ENCODE measurements at regions not wholly inside any gene's neighbourhood (a gene's known extent, or its start where the extent isn't known, plus 50 kb on each side); places are given as distances from the start of the nearest gene placed in this dataset.

DNA sequence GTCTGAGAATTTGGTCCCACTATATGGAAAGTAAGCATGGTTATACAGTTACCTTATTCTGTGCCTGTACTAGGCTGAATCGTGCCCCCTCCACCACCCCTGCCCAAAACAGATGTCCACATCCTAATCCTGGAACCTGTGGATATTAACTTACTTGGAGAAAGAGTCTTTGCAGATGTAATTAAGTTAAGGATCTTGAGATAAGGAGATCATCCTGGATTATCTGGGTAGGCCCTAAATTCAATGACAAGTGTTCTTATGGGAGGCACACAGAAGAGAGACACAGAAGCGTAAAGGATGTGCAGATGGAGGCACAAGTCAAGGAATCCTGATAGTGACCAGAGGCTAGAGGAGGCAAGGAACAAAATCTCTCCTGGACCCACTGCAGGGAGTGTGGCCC, 116.7 kb upstream of the MAN1A1 start:
- DNase-seq = no peak

DNA sequence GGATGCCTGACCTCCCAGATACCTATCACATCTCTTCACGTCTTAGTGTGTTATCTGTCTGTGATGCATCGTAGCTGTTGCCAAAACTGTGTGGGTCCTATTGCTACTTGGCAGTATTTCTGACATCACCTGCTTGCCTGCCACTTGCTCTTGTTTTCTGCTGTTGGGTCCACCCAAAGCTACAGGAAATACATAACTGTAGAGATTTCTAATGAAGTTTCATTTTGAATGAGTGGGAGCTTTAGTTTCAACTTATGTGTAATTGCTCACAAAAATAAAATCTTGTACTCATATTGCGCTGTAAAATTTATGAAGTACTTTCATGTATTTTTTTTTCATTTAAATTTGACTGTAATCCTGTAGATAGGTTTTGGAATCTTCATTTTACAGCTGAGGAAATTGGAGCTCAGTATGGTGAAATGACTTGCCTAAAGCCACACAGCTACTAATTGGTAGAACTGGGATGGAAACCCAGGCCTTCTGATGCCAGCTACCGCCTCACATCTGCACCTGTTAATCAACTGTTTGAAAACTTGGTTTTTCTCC, 113.6 kb upstream of the MAN1A1 start:
- no peak for DNase-seq

DNA sequence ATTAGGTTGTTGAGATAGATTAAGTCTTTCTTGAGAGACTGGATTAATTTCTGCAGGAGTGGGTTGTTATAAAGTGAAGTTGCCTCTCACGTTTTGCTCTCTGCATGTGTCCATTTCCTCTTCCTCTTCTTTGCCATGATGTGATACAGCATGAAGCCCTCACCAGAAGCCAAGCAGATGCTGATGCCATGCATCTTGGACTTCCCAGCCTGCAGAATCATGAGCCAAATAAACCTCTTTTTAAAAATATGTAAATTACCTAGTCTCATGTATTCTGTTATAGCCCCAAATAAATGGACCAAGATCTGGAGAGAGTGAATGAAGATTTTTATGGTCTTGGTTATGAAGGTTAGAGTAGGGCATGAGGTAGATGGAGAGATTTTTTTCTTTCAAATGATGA, 111.6 kb upstream of the MAN1A1 start:
- DNase-seq = no peak

DNA sequence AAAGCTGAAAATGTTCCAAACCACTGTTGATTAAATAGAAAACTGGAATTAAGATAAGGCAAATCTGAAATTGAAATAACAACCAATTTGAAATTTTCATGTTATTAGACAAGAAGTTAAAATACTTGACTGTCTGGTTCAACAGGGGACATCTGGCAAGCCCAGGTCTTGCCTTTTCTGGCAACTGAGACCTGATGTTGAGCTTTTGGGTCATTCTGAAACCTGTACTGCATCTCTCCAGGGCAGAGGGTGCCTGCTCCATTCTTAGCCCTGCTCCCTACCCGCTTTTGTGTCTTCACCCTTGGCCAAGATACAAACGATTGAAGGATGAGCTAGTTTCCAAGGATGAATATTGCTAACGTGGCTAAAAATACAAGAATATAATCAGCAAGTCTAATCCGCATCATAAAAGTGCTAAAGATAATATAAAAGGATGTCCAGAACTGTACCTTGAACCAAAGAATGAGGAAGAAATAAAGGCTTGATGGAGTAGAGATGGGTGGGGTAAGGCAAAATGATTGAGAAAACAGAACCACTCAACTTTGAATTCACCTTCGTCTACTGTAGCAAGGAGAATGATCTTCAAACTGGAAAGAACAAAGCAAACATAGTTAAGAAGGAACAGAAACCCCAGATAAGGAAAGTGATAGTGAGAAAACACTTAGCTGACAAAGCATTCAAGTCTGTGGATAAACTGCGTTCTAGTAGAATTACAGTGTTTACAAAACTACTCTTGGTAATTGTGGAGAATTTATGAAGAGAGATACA, 109.8 kb upstream of the MAN1A1 start:
- DNase-seq = no peak

DNA sequence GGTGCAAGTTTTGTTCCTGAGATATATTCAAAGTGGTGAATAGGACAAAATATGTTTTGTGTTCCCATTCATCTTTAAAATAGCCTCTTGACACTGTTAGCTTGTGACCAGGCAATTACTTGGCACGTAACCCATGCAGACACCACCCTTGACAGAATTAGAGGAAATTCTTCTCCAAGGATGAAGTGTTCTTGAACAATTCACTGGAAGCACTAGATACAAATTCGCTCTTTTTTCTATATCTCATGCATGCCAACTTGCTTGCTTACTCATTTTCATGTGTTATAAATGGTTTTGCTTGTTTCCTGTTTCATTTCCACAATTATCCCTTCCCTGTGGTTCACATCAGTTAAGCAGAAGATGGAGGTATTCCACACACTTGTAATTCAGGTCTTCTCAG, 105.2 kb upstream of the MAN1A1 start:
- DNase-seq = no peak

DNA sequence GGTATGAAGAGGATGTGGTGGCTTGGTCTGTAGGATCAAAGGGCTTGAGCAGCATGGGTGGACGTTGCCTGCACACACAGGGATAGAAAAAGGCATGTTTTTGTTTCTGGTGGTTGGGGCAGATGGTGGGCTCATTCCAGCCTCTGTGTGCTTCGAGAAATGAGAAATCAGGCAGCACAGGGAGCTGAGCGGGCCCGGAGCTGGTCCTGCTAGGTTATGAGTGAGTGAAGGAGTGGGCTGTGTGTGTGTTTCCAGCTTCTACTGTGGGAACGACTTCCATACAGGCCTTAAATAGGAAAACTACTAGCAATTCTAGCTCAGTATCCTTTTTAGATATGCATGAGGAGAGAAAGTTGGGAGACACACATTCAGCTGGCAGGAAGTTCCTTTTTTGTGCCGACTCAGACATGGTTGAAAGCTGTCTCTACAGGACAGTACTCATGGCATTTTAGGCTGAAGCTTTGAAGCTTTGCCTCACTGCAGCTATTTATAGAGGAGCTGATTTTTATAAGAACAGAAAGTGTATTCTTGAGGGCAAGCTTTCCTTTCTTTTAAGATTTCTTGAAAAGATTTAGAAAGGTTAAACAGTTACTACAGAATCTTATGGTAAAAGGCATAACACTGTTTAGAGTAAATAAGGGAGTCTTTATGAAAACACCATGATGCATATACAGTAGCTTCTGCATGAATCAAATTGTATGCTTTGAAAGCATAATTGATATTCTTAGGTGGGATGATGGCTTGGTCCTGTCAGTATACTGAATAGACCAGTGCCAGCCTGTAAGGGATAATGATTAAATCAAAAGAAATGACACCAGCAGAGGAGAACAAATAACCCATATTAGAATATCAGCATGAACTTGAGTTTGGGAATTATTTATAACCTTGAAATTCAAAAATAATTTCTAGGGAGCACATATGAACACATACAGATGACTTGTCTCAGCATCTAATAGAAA, 104.0 kb upstream of the MAN1A1 start:
- no peak for DNase-seq

DNA sequence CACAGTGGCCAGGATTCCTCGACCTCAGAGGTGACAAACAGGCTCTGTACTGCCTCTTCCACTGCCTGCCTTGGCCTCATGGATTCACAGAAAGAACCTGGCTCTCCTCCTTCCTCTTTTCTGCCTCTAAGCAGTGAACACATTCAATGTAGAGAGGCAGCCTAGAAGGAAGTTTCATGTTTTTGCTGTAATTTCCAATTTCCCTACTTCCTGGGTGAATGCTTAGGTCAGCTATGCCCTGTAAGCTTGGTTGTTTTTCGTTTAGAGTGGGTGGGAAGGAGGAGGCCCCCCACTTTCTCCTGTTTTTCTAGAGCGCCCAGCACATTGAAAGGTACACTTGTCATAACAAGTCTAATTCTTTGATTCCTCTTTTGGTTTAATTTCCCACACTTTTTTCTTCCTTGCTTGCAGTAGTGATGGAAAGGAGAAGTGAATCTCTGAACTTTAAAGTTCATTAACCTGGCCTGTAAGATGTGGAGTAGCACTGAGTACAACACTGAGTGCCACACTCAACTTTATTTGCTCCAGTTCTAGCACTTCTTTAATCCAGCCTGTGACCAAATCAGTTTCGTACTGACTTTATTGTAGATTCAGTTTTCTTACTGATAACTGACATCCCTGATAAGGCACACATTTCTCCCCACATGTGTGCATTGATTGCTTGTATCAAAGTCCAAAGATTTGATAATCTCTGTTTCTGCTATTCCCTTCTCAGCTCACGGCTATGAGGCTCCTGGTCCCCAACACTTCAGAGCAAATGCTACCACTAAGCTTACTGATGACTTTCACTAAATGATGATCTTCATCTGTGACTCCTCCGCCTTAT, 100.0 kb upstream of the MAN1A1 start:
- no peak for DNase-seq

DNA sequence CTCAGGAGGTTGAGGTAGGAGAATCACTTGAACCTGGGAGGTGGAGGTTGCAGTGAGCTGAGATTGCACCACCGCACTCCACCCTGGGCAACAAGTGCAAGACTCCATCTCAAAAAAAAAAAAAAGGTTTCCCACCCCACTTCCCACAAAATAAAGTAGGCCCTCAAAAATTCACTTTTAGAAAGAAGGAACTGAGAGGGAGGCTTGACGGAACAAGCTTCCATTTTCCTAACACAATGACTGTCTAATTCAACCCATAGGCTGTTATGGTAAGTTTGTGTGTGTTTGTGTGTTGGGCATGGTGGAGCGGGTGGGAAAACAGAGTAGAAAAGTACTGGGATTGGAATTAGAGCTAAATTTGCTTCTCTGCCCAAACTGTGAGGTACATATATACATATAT, 98.4 kb upstream of the MAN1A1 start:
- DNase-seq = no peak

DNA sequence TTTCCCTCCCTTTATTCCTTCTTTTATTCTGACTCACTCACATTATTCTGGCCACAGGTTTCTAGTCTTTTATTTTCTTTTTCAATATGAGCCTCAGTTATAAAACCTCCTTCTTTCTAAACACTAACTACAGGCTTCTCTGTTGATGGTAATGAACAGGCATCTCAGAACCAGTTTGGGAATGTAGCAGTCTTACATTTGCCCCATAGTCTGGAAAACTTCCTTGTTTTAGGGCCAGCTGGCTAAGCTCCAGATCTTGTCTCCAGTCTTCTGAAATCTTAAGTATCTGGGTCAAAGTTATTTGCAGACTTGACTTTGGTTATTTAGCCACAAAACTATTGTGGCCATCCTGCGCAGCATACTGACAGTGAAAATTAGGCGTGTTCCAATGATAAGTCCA, 97.0 kb upstream of the MAN1A1 start:
- no peak for DNase-seq

DNA sequence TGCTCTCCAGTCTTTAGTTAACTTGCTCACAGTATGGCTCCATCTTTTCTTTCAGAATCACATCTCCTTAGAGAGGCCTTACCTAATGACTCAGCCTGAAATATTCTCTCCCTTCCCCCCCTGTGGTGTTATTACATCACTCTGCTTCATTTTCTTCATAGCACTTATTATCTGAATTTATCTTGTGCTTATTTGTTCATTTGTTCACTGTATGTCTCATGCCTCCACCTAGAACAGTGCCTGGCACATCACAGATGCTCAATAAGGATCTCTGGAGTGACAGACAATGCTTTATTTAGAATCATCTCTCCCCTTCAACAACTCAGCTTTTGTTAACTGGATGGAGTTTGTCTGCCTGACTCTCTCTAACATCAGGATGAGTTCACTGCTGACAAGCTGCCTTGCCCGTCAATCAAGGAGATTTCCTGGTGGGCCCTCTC, 96.6 kb upstream of the MAN1A1 start:
- no peak for DNase-seq

DNA sequence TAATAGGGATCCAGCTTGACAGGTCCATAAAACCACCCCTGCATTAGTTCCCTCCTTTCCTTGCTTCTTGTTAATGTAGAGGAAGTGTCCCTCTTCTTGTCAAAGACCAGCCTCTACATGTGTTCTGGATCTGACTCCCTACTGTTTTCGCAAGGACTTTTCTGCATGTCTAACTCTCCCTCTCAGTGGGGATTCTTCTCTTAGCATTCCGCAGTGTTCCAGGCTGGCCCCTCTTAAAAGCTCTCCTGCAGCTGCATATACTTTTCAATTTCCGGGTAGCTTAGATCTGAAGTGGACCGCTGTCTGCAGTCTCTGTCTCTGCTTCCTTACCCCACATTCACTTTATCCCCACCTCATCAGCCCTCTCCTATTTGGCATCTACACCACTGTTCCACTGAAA, 96.1 kb upstream of the MAN1A1 start:
- DNase-seq = no peak

DNA sequence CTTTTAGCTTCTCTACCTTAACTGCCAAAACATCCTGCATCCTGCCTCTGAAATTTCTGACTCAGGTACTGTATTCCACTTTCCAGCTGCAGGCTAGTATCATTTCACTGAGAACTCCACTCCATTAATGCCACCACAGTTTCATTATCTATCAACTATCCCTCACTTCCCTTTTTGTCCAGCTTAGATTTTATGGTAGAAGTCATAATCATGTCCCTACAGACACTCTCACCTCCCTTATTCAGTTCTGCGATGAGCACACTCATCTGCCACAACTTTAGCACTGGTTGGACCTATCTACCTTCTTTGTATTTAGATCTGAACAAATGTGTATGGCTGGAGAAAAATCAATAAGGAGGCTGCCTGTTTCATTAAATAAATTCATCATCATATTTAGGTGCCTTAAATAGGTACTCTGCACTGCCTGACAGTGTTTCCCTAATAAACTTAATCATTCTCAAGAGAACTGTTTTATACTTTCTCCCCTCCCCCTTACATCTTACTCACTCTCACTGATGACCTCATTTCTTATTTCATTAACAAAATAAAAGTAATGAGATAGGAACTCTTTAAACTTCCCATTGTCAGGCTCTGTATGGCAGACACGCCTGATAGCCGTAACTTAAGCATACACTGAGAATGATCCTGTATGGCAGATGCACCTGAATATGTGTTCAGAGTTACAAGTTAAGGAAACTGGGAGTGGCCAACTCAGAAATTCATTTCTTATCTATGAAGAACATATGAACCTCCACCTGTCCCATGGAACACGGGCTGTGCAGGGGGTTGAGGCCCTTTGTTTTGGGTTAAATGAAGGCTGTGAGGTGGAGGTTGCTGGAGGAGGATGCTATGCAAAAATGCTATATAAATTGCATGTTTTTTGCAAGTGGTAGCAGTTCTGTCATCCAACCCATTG, 95.3 kb upstream of the MAN1A1 start:
- DNase-seq = no peak

DNA sequence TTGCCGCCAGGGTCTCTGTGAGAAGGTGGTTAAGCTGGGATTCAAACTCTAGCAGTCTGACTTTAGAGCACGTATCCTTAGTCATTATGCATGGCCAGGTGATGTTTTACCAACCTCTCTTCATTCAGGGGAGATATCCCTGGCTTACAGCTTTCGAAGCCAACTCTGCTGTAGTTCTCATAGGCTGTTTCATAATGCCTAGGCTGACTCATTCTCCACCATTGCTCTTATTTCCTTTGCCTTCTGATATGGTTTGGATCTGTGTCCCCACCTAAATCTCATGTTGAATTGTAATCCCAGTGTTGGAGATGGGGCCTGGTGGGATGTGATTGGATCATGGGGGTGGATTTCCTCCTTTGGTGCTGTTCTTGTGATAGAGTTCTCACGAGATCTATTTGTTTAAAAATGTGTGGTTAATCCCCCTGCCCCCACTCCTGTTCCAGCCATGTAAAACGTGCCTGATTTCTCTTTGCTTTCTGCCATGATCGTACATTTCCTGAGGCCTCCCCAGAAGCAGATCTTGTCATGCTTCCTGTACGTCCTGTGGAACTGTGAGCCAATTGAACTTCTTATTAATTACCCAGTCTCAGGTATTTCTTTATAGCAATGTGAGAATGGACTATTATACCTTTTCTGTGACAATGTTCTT, 94.6 kb upstream of the MAN1A1 start:
- no peak for DNase-seq

DNA sequence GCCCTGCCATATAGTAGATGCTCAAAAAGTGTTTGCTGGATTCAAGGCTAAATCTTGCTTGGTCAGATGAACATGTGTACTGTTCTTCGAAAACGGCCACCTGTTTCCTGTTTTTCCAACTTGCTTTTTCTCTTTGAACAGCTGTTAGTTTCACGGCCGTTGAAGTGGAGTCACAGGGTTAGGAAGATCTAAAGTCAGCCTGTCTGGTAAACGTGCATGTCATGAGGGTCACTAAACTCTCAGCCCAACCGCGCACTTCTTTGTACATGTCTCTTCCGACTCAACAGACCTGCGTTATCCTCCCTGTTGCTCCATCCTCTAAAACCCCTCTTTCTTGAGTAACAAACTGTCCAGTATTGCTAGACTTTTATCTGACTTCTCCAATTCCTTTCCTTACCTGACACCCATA, 93.2 kb upstream of the MAN1A1 start:
- DNase-seq = no peak

DNA sequence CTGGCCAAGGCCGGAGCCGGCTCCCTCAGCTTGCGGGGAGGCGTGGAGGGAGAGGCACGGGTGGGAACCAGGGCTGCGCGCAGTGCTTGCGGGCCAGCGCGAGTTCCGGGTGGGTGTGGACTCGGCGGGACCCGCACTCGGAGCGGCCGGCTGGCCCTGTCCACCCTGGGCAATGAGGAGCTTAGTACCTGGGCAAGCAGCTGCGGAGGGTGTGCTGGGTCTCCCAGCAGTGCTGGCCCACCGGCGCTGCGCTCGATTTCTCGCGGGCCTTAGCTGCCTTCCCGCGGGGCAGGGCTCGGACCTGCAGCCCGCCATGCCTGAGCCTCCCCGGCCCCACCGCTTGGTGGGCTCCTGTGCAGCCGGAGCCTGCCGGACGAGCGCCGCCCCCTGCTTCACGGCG, 91.4 kb upstream of the MAN1A1 start:
- DNase-seq = no peak

DNA sequence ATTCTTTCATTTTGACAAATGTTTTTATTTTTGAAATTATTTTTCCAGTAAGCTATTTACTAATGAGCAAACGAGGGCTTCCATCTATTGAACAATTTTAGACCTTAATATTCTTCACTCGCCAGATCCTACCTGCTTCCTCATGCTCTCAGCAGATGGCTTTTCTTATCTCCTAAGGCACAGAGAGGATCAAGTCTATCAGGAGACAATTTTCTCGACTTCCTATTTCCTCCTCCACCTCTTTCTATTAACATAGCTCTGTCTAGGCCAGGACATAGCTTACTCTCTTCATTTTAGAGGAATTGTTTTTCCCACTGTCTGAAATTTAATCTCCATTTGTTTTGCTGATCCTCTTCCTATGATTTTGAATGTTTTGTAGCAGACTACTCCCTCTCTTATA, 87.0 kb upstream of the MAN1A1 start:
- no peak for DNase-seq

DNA sequence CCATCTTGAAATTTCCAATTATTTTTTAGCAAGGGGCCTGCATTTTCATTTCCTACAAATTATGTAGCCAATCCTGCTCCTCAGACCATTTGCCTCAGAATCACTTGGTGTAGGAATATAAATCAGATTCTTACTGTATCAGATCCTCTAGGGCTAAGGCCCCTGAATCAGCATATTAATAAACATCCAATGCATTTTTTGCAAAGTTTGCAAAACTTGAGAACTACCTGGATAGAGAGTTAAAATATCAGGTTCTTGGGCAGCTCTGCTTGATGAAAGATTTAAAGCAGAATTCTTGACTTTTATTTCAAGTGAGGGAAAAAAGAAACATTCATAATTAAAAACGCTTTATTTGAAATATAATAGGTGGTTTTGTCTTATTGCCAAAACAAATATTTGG, 82.2 kb upstream of the MAN1A1 start:
- no peak for DNase-seq

DNA sequence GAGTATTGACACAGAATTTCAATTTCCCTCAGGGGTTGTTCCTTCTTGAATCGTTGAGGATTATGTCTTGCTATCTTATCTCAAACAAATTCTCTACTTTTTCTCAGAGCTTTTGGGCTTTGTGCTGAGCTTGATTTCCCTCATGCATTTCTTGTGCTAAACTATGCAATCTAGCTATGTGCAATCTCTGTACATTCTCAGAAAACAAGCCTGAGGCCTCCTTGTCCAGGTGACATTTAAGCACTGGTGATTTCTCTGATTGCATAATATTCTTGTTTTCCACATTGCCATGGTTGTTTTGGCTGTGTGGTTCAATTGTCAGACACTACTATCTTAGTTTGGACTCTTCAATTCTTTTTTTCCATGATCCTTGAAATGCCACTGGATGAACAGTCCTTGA, 81.2 kb upstream of the MAN1A1 start:
- no peak for DNase-seq

DNA sequence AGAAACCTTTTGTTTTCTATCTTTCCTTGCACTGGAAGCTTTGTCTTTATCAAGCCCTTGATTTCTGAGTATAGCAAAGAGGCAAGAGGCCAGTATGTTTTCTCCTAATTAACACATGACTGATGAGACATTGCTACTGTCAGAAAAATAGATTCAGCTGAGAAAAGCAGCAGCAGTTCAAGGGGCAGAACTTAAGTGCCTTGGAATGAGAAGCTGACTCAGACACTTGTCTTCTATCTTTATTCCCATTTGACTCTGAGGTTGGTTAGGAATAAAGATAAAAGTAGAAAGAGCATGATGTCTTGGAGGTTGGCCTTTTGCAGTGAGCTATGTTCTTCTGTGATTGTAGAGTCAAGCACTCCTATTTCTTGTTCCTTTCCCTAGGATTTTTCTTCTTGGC, 79.1 kb upstream of the MAN1A1 start:
- no peak for DNase-seq

DNA sequence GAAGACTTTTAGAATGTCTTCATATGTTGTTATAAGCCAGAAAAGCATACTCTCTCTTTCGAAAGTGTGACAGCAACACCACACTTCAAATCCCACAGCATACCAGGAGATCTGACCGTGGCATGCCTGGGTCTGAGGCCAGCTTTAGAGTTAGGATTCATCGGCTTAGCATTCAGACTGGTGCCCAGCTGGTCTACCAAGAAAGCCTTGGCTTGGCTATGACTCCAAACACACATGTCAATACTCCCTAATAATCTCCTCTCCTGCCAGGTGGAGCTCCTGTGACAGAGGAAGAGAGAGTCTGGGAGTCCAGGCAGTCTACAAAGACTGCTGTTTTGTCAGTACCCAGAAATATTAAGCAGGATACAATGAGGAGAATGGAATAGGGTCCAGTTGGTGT, 77.1 kb upstream of the MAN1A1 start:
- DNase-seq = no peak

DNA sequence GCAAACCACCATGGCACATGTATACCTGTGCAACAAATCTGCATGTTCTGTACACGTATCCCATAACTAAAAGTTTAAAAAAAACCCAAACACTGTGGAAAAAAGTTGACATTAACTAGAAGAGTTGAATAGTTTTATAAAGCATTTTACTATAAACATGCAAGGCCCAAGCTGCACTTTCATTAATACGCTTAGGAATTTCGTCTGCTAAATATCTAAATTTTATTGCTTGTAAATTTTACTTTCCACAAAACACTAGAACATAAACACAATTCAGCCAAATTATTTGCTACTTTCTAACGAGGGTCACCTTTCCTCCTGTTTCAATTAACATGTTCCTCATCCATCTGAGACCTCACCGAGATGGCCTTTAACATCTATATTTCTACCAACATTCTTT, 74.4 kb upstream of the MAN1A1 start:
- no peak for DNase-seq
